RKO (cell line): ENCODE measurements at regions not wholly inside any gene's neighbourhood (a gene's known extent, or its start where the extent isn't known, plus 50 kb on each side); places are given as distances from the start of the nearest gene placed in this dataset.
A peak's percentile ranks its signal among the peaks of the same experiment; 100 is the strongest.
"Not testable (repeated sequence)": the region's sequence is repeated elsewhere in the genome, so short reads cannot be mapped to it uniquely, and the experiment has no call there.

Experiments used
- DNase-seq: peaks from one replicate; pipeline ENCODE4 v3.0.0-alpha.2; 2016; ENCODE audit warnings: low spot score

DNA sequence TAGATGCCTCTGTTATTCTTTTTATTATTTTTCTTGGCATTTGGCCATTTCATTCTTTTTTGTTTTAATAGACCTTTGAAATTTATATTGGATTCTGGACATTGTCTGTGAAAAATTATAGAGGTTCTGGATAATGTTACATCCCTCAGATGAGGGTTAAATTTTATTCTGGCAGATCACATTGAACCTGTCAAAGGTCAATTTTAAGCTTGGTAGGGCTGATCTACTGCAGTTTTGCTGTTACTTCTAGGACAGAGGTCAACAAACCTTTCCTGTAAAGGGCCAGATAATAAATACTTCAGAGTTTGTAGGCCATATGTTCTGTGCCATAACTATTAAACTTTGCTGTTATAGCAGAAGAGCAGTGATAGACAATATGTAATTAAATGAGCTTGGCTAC is 318.9 kb upstream of the DPPA4 start:
- DNase-seq: no peak

DNA sequence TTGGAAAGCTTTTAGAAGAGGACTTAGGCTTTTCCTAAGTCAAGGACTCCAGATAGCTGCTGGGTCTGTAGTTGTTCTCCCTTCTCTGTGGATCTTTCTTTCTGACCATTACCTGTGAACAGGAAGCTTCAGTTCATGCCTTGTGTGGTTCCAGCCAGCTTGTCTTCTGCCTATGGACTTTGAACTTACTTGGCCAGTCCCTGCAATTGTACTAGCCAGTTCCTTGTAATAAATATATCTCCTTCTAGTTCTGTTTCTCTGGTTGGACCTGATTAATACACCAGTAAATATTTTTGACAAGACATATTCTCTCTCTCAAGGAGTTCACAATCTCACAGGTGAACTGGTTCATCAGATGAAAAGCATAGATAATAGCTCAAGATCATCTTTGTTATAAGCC is 341.3 kb upstream of the DPPA4 start:
- no peak for DNase-seq

GRCh38 chr3:109679664-109680063 is 342.3 kb upstream of the DPPA4 start:
- no peak for DNase-seq

GRCh38 chr3:109683746-109684145 is 346.4 kb upstream of the DPPA4 start:
- DNase-seq: no peak

DNA sequence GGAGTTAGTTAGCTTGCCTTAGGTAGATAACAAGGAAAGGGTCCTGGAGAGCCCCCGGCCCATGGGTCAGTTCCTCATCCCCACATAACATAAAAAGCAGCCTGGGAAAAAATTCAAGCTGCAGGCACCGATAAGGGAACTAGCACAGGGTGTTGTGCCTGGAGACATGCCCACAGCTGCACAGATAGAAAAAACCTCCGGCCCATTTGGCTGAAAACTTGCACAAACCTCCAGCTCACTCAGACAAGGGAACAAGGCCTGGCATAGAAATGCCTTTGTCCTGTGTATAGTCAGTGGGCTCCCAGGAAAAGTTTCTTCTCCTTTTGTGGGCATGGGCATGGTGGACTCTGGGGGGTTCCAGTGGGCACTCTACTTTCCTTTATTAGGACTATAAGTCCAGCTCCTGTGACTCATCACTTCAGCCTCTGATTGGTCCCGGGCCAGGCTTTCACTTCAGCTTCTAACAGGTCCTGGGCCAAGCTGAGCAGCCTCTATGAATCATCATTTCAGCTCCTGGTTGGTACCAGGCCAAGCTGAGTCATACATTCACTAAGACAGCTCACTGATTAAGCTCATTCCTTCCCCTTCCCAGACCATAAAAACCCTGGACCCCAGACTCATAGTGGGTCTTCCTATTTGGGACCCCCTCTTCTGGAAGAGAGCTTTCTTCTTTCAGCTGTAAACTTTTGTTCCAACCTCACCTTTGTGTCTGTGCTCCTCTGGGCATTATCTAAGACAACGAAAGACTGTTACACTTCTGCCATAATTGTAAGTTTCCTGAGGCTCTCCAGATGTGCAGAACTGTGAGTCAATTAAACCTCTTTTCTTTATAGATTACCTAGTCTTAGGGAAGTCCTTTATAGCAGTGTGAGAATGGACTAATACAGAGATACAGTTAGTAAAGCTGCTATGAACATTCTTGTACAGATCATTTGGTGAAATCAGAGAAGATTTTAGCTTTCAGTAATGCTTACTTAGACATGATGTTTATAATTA is 348.0 kb upstream of the DPPA4 start:
- DNase-seq: peak; percentile 93

GRCh38 chr3:109687626-109688025 is 350.3 kb upstream of the DPPA4 start:
- no peak for DNase-seq

GRCh38 chr3:109696932-109697331 is 359.6 kb upstream of the DPPA4 start:
- DNase-seq: no peak

DNA sequence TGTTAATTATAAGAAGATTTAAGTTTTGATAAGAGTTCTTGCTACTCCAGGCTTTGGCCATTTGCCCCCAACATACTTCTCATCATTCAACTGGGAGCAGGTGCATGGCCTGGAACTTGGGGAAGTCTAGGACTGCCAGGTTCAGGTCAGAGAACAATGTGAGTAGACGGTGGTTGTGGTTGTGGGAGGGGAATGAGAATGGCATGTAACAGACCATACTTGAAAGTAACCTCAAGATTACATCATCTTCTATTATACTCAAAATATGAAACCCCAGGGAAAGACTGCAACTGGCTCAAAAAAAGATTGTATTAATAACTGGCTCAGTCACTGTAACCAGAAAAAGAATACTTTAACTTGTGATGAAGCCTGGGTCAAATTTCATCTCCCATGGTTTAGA is 364.9 kb upstream of the DPPA4 start:
- no peak for DNase-seq

DNA sequence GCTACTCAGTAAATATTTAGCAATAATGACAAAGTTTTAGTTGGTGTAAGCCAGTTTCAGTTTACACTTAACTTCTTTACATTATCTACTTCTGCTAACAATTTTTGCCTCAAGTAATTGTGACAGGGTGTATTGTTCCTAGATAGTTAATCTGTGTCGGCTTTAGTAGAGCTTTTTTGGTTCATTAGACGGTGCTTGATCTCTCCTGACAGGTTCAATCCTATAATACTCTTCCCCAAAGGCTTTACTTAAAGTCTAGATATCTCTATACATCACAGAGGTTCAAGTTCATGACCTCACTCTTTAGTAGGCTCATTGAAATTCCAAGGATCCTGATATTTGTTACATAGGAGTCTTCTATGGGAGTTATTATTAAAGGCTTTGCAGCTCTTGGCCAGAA is 365.6 kb upstream of the DPPA4 start:
- DNase-seq: no peak

GRCh38 chr3:109705133-109705532 is 367.8 kb upstream of the DPPA4 start:
- DNase-seq: not testable (repeated sequence)

GRCh38 chr3:109707617-109708016 is 370.3 kb upstream of the DPPA4 start:
- no peak for DNase-seq

DNA sequence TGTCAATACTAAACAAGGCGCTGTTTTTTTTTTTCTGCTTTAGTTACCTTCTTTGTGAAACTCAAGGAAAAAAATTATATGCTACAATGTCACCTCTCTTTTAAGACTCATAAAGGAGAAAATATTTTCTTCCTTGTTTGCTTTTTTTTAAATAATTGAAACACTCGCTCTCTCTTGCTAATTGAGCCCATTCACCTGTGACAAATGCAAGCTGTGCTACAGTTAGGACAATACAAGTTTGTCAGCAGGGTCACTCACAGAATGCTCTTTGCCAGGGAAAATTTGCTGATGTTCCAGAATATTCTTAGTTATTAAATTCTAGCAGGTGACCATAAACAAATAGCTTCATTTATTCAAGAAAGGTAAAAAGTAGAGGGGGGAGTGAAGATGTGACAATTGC is 375.9 kb upstream of the DPPA4 start:
- no peak for DNase-seq

DNA sequence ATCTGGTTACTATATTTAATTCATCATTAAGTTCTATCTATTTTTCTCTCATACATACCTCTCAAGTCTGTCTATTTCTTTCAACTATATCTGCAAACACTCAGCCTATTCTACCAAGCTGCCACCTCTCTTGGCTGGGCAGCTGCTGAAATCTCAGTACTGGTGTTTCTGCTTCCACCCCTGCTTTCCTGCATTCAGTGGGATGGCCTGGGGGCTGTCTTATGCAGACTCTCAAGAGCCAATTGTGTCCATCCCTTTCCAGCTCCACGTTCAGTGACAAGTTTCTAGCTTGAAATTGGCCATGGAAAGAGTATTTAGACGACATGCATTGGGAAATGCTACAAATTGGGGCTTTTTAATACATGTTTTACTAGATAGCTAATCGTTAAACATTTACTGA is 378.4 kb upstream of the DPPA4 start:
- DNase-seq: no peak

- no peak for DNase-seq
Observed at GRCh38 chr3:109718850-109719249, 381.5 kb upstream of the DPPA4 start.

GRCh38 chr3:109728861-109729494 is 391.6 kb upstream of the DPPA4 start:
- DNase-seq: peak; percentile 3

DNA sequence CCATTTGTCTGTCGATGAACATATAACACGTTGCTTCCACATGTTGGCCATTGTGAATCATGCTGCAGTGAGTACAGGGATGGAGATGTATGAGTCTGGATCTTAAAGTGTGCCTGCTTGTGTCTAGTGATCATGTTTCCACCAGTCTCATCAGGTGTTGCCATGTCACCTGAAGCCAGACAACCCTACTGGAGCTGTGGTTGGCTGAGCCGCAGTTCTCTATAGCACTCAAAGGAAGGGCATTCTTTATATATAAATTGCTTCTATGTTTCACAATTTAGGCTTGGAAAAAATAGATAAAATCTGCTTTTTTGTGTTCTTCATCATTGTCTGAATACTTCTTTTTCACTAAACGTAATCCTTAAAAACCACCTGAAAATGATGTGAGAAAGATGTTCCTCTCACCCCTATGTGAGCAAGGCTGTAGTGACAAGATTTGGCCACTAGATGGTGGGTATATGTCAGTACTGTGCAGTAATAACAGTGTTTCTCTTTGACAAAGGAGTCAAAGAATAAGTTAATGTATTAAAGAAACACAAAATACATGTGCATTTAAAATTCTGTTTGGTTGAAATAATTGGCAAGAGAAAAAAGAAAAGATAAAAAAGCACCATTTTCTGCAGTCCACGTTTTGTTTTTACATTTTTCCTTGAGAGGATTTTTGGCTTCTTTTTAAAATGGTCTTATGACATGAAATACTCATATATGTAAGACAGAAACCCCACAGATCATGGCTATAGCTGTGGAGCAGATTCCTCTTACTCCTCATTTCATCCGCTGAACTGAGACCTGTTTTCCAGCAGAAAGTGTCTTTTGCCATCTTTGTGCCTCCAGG is 394.5 kb upstream of the DPPA4 start:
- DNase-seq: peak; percentile 60

- no peak for DNase-seq
Observed at GRCh38 chr3:109743981-109744380, 406.6 kb upstream of the DPPA4 start.

- no peak for DNase-seq
Observed at GRCh38 chr3:109772520-109772919, 435.2 kb upstream of the DPPA4 start.

DNA sequence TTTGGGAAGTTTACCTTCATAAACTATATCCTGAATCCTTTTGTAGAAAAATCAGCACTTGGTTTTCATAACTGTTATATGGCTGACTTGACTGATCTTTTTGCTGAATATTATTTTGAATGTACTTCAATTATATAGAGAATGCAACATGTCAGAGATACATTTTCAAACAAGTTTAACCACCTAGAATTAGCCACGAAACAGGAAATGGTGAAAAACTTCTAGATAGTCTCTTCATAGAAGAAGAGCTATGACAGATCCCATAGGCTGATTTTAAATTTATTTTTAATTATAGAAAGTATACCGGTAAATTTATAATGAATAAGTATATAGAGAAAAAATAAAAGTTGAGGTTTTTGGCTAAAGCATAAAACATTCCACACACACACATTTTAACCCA is 436.8 kb upstream of the DPPA4 start:
- DNase-seq: no peak

DNA sequence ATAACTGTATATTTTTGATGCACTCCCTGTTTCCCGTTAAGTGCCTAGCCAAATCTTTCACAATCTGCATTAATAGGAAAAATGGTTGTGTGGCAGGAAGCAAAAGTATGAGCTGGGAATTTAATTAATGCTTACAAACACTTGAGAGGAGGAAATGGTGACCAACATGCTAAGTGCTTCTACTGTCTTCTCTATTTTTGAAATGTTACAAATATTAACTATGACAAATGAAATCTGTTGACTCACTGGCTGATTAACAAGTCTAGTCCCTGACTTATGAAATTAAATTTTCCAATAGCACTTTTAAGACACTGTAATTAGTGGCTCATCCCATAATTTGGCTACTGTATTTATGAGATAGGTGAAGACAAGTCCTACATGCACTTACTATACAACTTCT is 446.9 kb upstream of the DPPA4 start:
- no peak for DNase-seq

DNA sequence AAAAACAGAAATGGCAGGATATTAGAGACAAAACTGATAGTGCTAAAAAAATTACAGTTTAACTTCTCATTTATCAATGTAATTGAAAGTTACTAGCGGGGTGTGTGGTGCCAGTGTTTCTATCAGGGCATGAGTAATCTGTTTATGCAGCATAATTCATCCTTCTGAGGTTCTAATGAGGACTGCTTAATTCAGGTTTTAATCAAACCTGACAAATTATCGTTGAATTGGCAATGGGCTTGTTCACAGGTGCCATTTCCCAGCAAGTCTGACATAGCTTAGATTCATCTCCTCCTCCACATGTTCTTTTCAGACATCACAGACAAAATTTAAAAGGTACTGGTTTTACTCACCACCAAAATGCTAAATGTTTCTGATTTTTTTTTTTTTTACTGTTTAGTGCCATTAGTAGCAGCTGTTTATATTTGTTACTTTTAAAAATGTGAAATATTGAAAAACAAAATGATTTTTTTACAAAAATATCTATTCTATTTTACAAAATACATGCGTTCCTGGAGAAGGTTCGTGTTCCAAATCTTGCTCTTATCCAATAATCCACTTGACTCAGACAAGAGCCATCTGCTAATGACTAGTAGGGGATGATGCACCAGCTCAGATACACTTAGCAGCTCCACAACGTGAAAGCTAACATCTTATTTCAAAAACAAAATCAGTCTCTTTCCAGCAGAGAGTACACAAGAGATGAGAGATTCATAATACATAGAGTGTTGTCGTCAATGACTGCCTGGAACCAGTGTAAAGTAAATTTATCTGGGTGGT is 447.7 kb upstream of the DPPA4 start:
- no peak for DNase-seq

DNA sequence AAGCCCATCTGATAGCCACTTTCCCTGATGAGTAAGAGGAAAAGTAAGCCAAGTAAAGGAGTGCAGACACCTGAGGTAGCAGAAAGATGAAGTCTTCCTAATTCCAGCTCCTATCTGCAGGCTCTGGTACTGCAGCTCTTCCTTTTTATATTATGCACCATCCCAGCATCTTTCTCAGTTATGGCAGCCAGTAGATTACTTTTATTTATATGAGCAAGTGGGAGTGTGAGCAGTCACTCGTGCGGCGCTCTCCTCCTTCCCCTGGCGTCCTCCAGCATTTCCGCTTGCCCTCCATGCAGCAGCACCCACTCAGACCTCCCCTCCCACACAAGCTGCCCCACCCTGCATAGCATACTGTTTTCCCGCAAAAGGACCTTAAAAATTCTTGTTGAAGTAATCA is 465.9 kb upstream of the DPPA4 start:
- peak; percentile 15 for DNase-seq
